Kidney glomerular epithelial cell (primary cell): ENCODE measurements at regions not wholly inside any gene's neighbourhood (a gene's known extent, or its start where the extent isn't known, plus 50 kb on each side); places are given as distances from the start of the nearest gene placed in this dataset.
A peak's percentile ranks its signal among the peaks of the same experiment; 100 is the strongest.
"Not testable (repeated sequence)": the region's sequence is repeated elsewhere in the genome, so short reads cannot be mapped to it uniquely, and the experiment has no call there.

Source experiments
- DNase-seq: peaks from one replicate; lab custom pipeline; 2025; lab: John Stamatoyannopoulos, UW

- DNase-seq: no peak
Measured at GRCh38 chr5:18461766-18462165, 827.5 kb downstream of the TAF11L14 start.

DNA sequence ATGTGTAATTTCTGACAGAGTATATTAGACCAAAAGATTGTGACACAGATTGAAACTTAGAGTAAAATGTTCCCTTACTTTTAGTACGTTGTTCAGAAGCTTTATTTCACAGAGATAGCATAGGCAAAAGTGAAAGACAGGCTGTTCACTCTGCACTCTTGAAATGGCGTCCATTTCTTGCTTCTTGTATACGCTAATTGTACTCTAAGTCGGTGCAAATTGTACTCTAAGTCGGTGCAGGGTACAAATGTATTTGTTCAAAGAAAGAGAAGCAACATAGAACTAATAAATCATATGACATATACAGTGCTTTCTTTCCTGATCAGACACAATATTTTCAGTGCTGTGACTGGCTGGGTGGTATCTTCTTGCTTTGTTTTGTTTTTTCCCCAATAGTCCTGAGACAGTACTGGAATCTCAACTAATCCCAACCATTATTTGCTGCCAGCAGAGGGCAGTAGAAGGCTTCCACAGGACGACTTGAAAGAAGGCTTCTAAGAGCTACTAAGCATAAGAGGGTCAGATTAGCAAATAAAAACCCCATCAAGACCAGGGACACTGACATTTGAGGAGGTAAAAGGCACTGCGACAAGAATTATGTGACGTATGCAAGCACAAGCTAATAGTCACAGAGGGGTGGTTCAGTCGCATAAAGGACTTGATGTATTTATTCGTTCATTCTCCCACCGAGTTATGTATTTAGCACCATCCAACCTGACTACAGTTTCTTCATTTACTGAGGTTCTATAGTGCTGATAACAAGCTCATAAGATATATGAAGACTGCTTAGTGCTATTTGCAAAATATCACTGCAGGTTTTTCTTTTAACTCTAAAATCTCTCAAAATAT, 831.8 kb downstream of the TAF11L14 start:
- DNase-seq: peak; percentile 38

DNA sequence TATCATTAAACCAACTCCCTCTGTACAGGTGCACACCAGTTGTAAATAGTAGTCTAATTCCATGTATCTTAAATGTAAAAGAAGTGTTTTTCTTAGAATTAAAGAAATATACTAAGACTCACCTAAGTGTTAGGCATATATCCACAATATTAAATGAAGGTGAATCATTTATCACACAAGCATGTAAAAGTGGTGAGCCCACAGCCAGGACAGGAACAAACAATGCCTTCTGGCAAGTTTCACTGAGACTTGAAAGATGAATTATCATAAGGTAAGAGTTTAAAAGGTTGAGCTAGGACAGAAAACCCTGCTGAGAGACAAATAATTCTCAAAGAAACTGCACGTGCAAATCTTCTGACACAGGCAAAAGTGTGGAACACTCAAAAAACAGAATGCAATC, 832.5 kb downstream of the TAF11L14 start:
- DNase-seq: no peak

- DNase-seq: not testable (repeated sequence)
Measured at GRCh38 chr5:18471791-18472190, 837.5 kb downstream of the TAF11L14 start.

DNA sequence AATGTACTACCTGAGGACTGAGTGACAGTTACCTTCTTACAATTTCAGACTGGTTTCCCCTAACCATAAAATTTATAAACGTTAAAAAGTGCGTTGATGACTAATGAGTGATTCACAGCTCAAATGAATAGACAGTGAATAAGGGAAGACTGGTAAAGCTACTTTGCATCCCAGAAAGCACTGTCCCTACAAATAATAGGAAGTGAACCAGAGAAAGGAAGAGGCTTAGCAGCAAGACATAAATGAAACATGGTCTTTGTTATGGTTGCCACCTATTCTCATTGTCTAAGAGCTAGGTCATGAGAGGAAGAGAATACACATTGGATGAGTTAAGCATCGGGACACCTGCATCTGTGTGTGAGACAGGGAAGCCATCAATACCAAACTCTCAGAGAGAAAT, 849.2 kb downstream of the TAF11L14 start:
- DNase-seq: peak; percentile 28

GRCh38 chr5:18487928-18488480, 853.7 kb downstream of the TAF11L14 start:
- DNase-seq: peak; percentile 14

DNA sequence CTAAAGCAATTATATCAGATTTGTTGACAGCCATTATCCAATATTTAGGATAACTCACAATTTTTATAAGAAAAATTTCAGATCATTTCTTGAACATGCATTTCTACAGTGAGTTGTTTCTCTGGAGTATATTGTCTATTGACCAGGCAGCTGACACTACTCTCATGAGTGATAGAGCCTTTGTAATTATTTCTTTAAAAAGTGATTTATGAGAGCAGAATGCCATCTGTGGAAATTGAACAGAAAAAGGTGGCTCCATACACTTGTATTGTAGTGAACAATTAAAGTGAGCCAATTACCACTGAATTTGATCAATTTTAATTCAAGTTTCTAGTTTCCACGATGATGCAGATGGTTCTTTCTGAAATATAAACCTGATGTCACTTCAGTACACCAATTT, 855.4 kb downstream of the TAF11L14 start:
- DNase-seq: no peak

DNA sequence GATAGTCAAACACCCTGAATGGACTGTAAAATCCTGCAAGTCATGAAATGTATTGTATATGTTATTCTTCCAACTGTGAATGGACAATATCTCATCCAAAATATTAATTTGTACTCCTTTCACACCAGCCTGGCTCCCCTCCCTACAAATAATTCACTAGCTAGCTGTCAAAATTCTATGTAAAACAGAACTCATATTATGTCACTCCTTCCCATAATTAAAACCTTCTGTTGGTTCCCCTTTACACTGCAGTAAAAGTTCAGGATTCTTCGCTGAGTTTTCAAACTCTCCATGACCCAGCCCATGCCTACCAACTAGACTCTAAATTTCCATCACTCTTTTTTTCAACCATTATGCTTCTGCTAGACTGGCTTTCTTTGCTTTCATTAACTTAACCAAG, 857.1 kb downstream of the TAF11L14 start:
- no peak for DNase-seq

DNA sequence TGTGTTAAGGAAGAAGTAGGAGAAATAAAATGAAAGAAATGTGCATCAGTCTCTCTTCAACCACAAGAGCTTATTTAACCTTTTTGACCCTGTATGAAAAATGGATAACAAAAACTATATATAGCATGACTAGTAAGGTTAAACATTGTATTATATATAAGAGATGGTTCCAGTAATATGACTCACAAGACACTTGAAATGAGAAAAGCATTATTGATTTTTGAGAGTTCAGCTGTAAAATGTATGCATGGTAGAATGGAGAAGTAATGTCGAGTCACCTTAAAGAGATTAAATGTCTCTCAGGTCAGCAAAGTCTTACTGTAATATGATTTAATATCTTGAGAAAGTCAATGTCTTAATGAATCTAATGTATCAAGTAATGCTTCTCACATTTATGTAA, 860.9 kb downstream of the TAF11L14 start:
- no peak for DNase-seq

- DNase-seq: no peak
Measured at GRCh38 chr5:18496041-18496440, 861.8 kb downstream of the TAF11L14 start.

DNA sequence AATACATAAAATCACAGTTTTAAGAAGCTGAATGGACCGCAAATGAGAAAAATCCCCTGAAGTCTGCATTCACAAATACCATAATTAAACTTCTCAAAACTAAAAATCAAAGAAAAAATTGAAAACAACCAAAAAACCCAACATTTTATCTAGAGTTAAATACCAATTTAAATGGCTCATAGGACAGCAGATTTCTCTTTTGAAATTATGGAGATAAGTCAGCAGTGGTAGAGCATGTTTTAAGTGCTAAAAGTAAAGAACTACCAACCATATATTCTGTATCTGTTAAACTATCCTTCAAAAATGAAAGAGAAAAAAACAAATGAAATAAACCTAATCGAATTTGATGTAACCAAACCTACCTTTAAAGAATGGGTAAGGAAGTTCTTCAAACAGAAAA, 862.8 kb downstream of the TAF11L14 start:
- DNase-seq: no peak

DNA sequence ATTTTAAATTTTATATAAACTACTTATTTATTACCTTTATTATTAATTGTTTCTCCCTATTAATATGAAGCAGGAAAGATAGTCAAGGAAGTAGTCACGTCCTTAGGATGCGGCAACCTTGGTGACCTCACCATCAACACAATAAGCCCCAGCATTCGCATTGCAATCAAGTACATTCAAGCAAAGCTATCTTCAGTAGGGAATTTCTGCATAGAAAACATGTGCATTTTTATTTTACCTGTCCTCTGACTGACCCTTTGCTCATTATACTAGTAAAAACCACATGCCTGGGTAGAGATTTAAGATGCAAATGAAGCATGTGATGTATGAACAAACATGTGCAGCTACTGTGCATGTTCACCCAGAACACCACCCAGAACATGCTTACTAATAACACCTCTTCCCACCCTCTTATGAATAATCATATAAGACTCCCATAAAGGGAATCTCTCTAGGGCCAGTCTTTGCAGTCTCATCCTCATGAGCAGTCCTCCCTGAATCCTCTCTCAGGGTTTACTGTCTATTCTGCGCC, 869.6 kb downstream of the TAF11L14 start:
- DNase-seq: no peak

- no peak for DNase-seq
Measured at GRCh38 chr5:18507114-18507513, 872.9 kb downstream of the TAF11L14 start.

DNA sequence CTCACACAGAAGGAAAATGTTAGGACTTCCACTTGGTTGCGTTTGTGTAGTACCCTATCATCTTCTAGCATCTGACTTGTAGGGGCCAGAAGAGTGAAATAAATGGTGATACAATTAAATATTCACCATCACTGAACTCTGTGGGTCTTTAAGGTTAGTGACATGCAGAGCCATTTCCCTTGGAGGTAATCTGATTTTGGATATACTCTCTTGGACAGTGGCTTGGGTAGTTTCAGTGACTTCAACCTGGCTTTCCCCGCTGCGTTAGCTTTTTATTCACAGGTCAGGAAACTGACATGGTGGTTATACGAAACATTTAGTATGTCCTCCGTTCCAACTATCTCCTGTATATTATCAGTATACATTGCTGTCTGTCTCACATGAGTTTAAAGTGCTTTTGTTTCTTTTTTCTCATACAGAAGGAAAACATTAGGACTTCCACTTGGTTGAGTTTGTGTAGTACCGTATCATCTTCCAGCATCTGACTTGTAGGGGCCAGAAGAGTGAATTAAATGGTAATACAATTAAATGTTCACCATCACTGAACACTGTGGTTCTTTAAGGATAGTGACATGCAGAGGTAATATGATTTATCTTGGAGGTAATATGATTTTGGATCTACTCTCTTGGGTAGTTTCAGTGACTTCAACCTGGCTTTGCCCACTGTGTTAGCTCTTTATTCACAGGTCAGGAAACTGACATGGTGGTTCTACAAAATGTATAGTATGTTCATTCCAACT, 883.6 kb downstream of the TAF11L14 start:
- DNase-seq: no peak

GRCh38 chr5:18523380-18523779, 889.1 kb downstream of the TAF11L14 start:
- no peak for DNase-seq

GRCh38 chr5:18526792-18527405, 892.6 kb downstream of the TAF11L14 start:
- no peak for DNase-seq

DNA sequence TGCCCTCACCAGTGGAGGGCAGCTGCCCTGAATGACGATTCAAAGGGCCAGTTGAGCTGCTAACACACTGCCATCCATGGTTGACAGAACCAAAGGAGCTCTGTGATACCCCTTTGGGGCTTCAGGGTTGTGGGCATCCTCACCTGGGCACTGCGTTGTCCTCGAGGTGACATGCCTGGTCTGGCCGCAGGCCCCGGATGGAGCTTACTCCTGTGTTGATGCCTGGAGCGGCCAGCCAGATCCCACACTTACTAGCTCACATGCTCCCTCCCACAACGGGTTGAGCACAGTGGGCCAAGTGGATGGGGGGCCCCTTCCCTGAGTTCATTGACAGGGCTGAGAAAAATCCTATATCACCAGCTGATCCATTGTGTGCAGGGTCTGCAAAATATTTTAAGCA, 898.9 kb downstream of the TAF11L14 start:
- no peak for DNase-seq

DNA sequence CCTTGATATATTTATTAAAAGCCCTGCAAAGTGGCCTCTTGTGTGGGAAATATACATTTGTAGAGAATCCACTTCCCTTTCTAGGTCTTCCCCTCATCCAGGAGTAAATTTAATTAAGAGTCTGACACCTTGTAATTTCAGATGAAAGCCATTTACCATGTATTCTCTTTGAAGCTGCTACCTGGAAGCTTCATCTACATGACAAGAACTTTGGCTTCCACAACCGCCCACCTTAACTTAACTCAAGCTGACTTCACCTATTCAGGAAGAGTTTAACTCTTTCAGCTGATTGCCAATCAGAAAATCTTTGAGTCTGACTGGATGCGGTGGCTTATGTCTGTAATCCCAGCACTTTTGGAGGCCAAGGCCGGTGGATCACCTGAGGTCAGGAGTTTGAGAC, 899.9 kb downstream of the TAF11L14 start:
- no peak for DNase-seq

GRCh38 chr5:18535753-18536152, 901.5 kb downstream of the TAF11L14 start:
- not testable (repeated sequence) for DNase-seq

GRCh38 chr5:18544421-18544820, 910.2 kb downstream of the TAF11L14 start:
- DNase-seq: no peak

DNA sequence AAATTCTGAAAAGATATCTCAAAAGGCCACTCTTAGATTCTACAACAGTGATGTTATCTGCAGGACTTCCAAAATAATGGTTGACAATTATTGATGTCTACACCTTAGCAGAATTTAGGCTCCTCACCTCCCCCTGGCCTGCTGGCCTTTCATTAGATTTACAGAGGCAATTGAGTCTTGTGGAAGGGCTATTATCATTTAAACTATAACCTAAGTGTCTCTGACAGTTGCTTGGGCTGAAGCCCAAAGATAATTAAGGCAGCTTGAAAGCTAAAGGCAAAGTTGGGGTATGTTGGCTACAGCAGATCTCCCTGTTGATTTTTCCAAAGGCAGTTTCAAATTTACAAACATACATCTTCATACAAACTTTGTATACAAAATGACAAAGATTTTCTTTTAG, 912.3 kb downstream of the TAF11L14 start:
- no peak for DNase-seq

DNA sequence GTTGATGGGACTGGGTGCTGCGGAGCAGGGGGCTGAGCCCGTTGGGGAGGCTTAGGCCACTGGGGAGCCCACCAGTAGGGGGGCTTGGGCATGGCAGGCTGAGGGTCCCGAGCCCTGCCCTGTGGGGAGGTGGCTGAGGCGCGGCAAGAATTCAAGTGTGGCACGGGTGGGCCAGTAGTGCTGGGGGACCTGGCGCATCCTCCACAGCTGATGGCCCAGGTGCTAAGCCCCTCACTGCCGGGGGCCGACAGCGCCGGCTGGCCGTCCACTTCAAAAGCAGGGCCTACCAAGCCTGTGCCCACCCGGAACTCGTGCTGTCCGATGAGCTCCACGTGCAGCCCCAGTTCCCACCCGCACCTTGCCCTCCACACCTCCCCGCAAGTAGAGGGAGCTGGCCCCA, 917.5 kb downstream of the TAF11L14 start:
- no peak for DNase-seq
